Neural cell (in vitro differentiated cells): ENCODE measurements at regions not wholly inside any gene's neighbourhood (a gene's known extent, or its start where the extent isn't known, plus 50 kb on each side); places are given as distances from the start of the nearest gene placed in this dataset.
"Not testable (repeated sequence)": the region's sequence is repeated elsewhere in the genome, so short reads cannot be mapped to it uniquely, and the experiment has no call there.

Experiments
- CTCF ChIP-seq: fragments of 450-650 bp; IDR thresholded peaks from 2 replicates; pipeline ENCODE4 v1.5.1; 2014; ENCODE audit warnings: antibody characterized with exemption, mild to moderate bottlenecking, moderate library complexity; ENCODE audit not compliant: poor library complexity, severe bottlenecking
- EP300 ChIP-seq: fragments of 450-650 bp; conservative IDR thresholded peaks from 2 replicates; pipeline ENCODE4 v1.6.1; 2014; ENCODE audit warnings: antibody characterized with exemption, mild to moderate bottlenecking, moderate library complexity; ENCODE audit not compliant: poor library complexity, severe bottlenecking
- EZH2 ChIP-seq: fragments of 200-600, 300-800 bp; shearing (Covaris generic), sonication (generic); IDR thresholded peaks from 2 replicates; pipeline ENCODE4 v1.6.1; 2014; ENCODE audit warnings: antibody characterized with exemption, low read length, borderline replicate concordance, mild to moderate bottlenecking; ENCODE audit not compliant: insufficient read depth, poor library complexity, severe bottlenecking
- MXI1 ChIP-seq: fragments of 450-650 bp; conservative IDR thresholded peaks from 2 replicates; pipeline ENCODE4 v1.6.1; 2014; ENCODE audit warnings: antibody characterized with exemption, mild to moderate bottlenecking; ENCODE audit not compliant: poor library complexity, severe bottlenecking
- TAF1 ChIP-seq: IDR thresholded peaks from 2 replicates; pipeline ENCODE4 v1.6.1; 2012; ENCODE audit warnings: low read depth

- TF ChIP-seq TAF1, MXI1, EZH2, CTCF, EP300: not testable (repeated sequence)
Measured at GRCh38 chr4:179066254-179066653, 1624.0 kb upstream of the AGA start.
